CD14-positive monocyte (primary cell): ENCODE measurements at regions not wholly inside any gene's neighbourhood (a gene's known extent, or its start where the extent isn't known, plus 50 kb on each side); places are given as distances from the start of the nearest gene placed in this dataset.

ENCODE experiments used
- DNase-seq, 3 donors: peaks; one replicate each; pipeline ENCODE4 v3.0.0-alpha.2; 2011 to 2022
- H2AFZ ChIP-seq: 2 replicates; pipeline ENCODE4 v1.6.0; 2012; ENCODE audit warnings: mild to moderate bottlenecking, low read depth, low read length, inconsistent platforms; ENCODE audit not compliant: insufficient read depth, poor library complexity, severe bottlenecking
- H3K27ac ChIP-seq, 2 donors: 1 replicate in 1 of 2; 2 replicates in 1 of 2; pipeline ENCODE4 v1.5.1; 2012 to 2013; ENCODE audit warnings: low read length in 2 of 2, control low read depth in 1 of 2, inconsistent platforms in 1 of 2, low read depth in 1 of 2, mild to moderate bottlenecking in 1 of 2
- H3K27me3 ChIP-seq, 2 donors: one replicate each; pipeline versions ENCODE4 v1.6.0 to v1.6.1; 2011 to 2013; ENCODE audit warnings: low read length in 2 of 2; ENCODE audit not compliant: control insufficient read depth in 2 of 2, insufficient read depth in 2 of 2
- H3K36me3 ChIP-seq, 2 donors: replicated peaks in 1 of 2; 1 replicate in 1 of 2; 2 replicates in 1 of 2; pipeline versions ENCODE4 v1.5.1 to v1.6.1; 2012 to 2013; ENCODE audit warnings: low read length in 2 of 2, control low read depth in 1 of 2, inconsistent platforms in 1 of 2, mild to moderate bottlenecking in 1 of 2; ENCODE audit not compliant: insufficient read depth in 2 of 2, control insufficient read depth in 1 of 2
- H3K4me1 ChIP-seq, 2 donors: 1 replicate in 1 of 2; 2 replicates in 1 of 2; pipeline versions ENCODE4 v1.5.1 to v1.6.1; 2012 to 2013; ENCODE audit warnings: low read length in 2 of 2, control low read depth in 1 of 2, inconsistent platforms in 1 of 2, mild to moderate bottlenecking in 1 of 2, moderate library complexity in 1 of 2; ENCODE audit not compliant: insufficient read depth in 2 of 2, control insufficient read depth in 1 of 2
- H3K4me2 ChIP-seq: replicated peaks from 2 replicates; pipeline ENCODE3; 2012; ENCODE audit warnings: low read length, moderate library complexity, mild to moderate bottlenecking; ENCODE audit not compliant: poor library complexity, severe bottlenecking; ENCODE audit errors: extremely low read depth
- H3K4me3 ChIP-seq, 3 experiments: fragments of 200-600 bp in 1 of 3; sonication (generic) in 1 of 3; replicated peaks in 1 of 3; 1 replicate in 2 of 3; 2 replicates in 1 of 3; pipeline ENCODE4 v1.5.1; 2011 to 2013; ENCODE audit warnings: low read length in 3 of 3, mild to moderate bottlenecking in 3 of 3, control low read depth in 2 of 3, low read depth in 2 of 3, inconsistent platforms in 1 of 3, moderate library complexity in 1 of 3
- H3K79me2 ChIP-seq: 2 replicates; pipeline ENCODE4 v1.6.0; 2012; ENCODE audit warnings: mild to moderate bottlenecking, control low read depth, inconsistent platforms, low read length, moderate library complexity; ENCODE audit not compliant: insufficient read depth
- H3K9ac ChIP-seq: 2 replicates; pipeline ENCODE4 v1.6.0; 2017; ENCODE audit warnings: low read length, mild to moderate bottlenecking; ENCODE audit not compliant: insufficient read depth, poor library complexity, severe bottlenecking
- H3K9me3 ChIP-seq, 2 donors: replicated peaks in 1 of 2; 1 replicate in 1 of 2; 2 replicates in 1 of 2; pipeline versions ENCODE4 v1.5.1 to v1.6.1; 2012 to 2013; ENCODE audit warnings: low read length in 2 of 2, control low read depth in 1 of 2; ENCODE audit not compliant: control insufficient read depth in 1 of 2, insufficient read depth in 1 of 2
- H4K20me1 ChIP-seq: 2 replicates; pipeline ENCODE4 v1.6.0; 2012; ENCODE audit warnings: mild to moderate bottlenecking, low read length, control low read depth, moderate library complexity; ENCODE audit not compliant: insufficient read depth
- H3K27ac Mint-ChIP-seq, 7 donors: one replicate each; pipeline ENCODE4 v1.8.0; 2020; ENCODE audit warnings: mild to moderate bottlenecking in 7 of 7, mixed read lengths in 7 of 7, moderate library complexity in 6 of 7, inconsistent platforms in 2 of 7
- H3K27me3 Mint-ChIP-seq, 3 donors: one replicate each; pipeline ENCODE4 v1.8.0; 2021 to 2022; ENCODE audit warnings: low read depth in 3 of 3, mild to moderate bottlenecking in 3 of 3, mixed read lengths in 3 of 3, moderate library complexity in 3 of 3, inconsistent platforms in 1 of 3
- H3K36me3 Mint-ChIP-seq, 2 donors: one replicate each; pipeline ENCODE4 v1.8.0; 2020; ENCODE audit warnings: mixed read lengths in 2 of 2, inconsistent platforms in 1 of 2, mild to moderate bottlenecking in 1 of 2
- H3K4me1 Mint-ChIP-seq: one replicate; pipeline ENCODE4 v1.8.0; 2020; ENCODE audit warnings: mild to moderate bottlenecking, mixed read lengths
- H3K4me3 Mint-ChIP-seq, 2 donors: one replicate each; pipeline ENCODE4 v1.8.0; 2020; ENCODE audit warnings: mild to moderate bottlenecking in 2 of 2, mixed read lengths in 2 of 2, moderate library complexity in 1 of 2
- H3K9me3 Mint-ChIP-seq, 7 donors: one replicate each; pipeline ENCODE4 v1.8.0; 2020 to 2022; ENCODE audit warnings: mixed read lengths in 7 of 7, mild to moderate bottlenecking in 6 of 7, moderate library complexity in 6 of 7, inconsistent platforms in 2 of 7
- WGBS: methylation state at CpG from one replicate; pipeline ENCODE4 v1.1.5; 2013; ENCODE audit warnings: missing lambda C conversion rate; ENCODE audit not compliant: insufficient coverage; 5-methylcytosine and 5-hydroxymethylcytosine counted together
- intact Hi-C, 2 donors: fragments of 100-400 bp; cut with micrococcal nuclease; formaldehyde crosslinking; loops; one replicate each; pipeline versions ENCODE4 v1.15.0 to v1.15.1; 2023
- TF ChIP-seq, protein P1 (sequence below): fragments of 200-600 bp; IDR thresholded peaks from one replicate; pipeline ENCODE4 v1.8.0; 2022; ENCODE audit warnings: antibody characterized with exemption, mild to moderate bottlenecking

DNA sequence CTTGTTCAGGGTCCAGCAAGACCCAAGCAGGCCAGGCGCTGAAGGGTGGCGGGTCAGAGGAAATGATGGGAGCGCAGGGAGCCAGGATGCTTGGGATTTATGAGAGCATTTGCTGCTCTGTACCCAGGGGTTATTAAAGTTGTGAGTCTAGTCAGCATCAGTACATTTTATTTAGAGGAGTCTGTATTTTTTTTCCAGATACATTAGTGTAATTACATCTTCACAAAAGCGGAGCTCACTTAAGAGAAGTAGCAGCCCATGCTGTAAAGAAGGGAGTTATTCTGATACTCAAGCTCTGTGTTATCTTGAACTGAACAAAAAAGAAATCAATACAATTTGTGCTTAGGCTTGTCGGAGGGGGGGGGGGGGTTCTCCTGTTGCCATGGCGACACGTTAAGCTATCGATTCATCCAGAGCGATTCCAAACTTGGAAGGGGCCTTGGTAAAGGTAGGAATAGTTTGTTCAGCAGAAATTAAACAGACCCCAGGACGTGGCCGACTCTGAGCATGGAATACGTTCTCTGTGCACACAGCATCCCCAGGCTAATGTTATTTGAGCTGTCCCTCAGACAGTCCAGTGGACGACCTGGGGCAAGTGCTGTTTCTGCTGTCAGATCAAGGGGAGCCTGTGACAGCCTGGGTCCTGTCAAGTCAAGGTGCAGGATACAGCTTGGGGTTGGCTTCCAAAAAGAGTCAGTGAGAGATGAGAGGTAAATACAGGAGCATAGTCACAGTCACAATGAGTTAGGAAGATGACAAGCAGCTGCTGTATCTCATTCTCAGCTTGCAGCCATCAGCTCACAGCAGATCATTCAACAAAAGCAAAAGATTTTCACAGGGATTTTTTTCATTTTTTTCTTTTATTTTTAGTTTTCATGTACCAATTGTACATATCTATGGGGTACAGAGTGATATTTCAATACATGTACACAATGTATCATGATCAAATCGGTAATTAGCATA, 387.6 kb downstream of the DCDC2C start:
- intact Hi-C loops, result no loop called here
- H2AFZ ChIP-seq, result no peak overlapping the region
- H3K36me3 ChIP-seq, result no peaks in the 10 kb centered on the region
- H3K27ac Mint-ChIP-seq, result no peak overlapping the region
- H3K9me3 Mint-ChIP-seq, result peaks cover 0 to 10% (median 2%) of the 10 kb centered on the region in 7 donors
- peaks cover 0 to 3% (median 0%) of the 10 kb centered on the region in 3 donors for H3K27me3 Mint-ChIP-seq
- H3K36me3 Mint-ChIP-seq, result no peaks in the 10 kb centered on the region
- H3K4me3 ChIP-seq, result no peak overlapping the region
- peaks cover 0 to 9% of the 10 kb centered on the region in 2 donors for H3K9me3 ChIP-seq
- no peaks in the 10 kb centered on the region for H3K79me2 ChIP-seq
- no peak for DNase-seq
- H3K4me1 Mint-ChIP-seq, result peaks cover 6% of the 10 kb centered on the region
- H3K27me3 ChIP-seq, result no peaks in the 10 kb centered on the region
- no peak overlapping the region for H3K9ac ChIP-seq
- H3K4me2 ChIP-seq, result no peak overlapping the region
- H4K20me1 ChIP-seq, result no peaks in the 10 kb centered on the region
- WGBS, result 90% methylated on average over 9 of the region's 14 CpGs
- peaks cover 0 to 3% of the 10 kb centered on the region in 2 donors for H3K4me1 ChIP-seq
- TF ChIP-seq, protein P1, sequence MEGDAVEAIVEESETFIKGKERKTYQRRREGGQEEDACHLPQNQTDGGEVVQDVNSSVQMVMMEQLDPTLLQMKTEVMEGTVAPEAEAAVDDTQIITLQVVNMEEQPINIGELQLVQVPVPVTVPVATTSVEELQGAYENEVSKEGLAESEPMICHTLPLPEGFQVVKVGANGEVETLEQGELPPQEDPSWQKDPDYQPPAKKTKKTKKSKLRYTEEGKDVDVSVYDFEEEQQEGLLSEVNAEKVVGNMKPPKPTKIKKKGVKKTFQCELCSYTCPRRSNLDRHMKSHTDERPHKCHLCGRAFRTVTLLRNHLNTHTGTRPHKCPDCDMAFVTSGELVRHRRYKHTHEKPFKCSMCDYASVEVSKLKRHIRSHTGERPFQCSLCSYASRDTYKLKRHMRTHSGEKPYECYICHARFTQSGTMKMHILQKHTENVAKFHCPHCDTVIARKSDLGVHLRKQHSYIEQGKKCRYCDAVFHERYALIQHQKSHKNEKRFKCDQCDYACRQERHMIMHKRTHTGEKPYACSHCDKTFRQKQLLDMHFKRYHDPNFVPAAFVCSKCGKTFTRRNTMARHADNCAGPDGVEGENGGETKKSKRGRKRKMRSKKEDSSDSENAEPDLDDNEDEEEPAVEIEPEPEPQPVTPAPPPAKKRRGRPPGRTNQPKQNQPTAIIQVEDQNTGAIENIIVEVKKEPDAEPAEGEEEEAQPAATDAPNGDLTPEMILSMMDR, result no peak
- H3K27ac ChIP-seq, result no peak overlapping the region
- no peak overlapping the region for H3K4me3 Mint-ChIP-seq

DNA sequence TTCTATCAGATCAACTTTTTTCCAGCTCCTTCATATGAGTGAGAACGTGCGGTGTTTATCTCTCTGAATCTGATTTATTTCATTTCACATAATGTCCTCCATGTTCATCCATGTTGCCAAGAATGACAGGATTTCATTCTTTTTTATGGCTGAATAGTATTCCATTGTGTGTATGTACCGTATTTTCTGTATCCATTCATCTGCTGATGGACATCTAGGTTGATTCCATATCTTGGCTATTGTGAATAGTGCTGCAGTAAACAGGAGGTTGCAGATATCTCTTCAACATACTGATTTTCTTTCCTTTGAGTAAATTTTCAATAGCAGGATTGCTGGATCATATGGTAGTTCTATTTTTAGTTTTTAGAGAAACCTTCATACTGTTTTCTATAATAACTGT, 388.5 kb downstream of the DCDC2C start:
- H3K27me3 Mint-ChIP-seq, result peaks cover 0 to 3% (median 2%) of the 10 kb centered on the region in 3 donors
- TF ChIP-seq, protein P1, result no peak
- H3K9ac ChIP-seq, result no peak overlapping the region
- H3K9me3 Mint-ChIP-seq, result peaks cover 0 to 8% (median 5%) of the 10 kb centered on the region in 7 donors
- H2AFZ ChIP-seq, result no peak overlapping the region
- H3K9me3 ChIP-seq, result peaks cover 0 to 9% of the 10 kb centered on the region in 2 donors
- H4K20me1 ChIP-seq, result no peaks in the 10 kb centered on the region
- H3K36me3 Mint-ChIP-seq, result no peaks in the 10 kb centered on the region
- H3K4me2 ChIP-seq, result no peak overlapping the region
- no CpG with 5 or more reads among the region's 3 CpGs for WGBS
- H3K36me3 ChIP-seq, result no peaks in the 10 kb centered on the region
- no peak overlapping the region for H3K27ac ChIP-seq
- peaks cover 6% of the 10 kb centered on the region for H3K4me1 Mint-ChIP-seq
- no peak overlapping the region for H3K4me3 Mint-ChIP-seq
- intact Hi-C loops, result no loop called here
- DNase-seq, result no peak
- H3K4me1 ChIP-seq, result peaks cover 0 to 3% of the 10 kb centered on the region in 2 donors
- no peaks in the 10 kb centered on the region for H3K79me2 ChIP-seq
- no peaks in the 10 kb centered on the region for H3K27me3 ChIP-seq
- H3K4me3 ChIP-seq, result no peak overlapping the region
- no peak overlapping the region for H3K27ac Mint-ChIP-seq
